Pancreas (tissue), 10 donors: ENCODE measurements at regions not wholly inside any gene's neighbourhood (a gene's known extent, or its start where the extent isn't known, plus 50 kb on each side); places are given as distances from the start of the nearest gene placed in this dataset.

ENCODE experiments used
- ATAC-seq, 4 donors: fragments of 200-7000 bp; cut with Tn5 transposase; one replicate each; pipeline versions ENCODE4 v1.8.0 to v1.9.1; 2020; ENCODE audit warnings: mild to moderate bottlenecking in 4 of 4, moderate library complexity in 4 of 4
- DNase-seq, 6 donors: peaks; one replicate each; pipeline ENCODE4 v3.0.0-alpha.2; 2020
- FAIRE-seq: peaks from 2 replicates; lab custom pipeline; 2012; peaks lifted over from hg19 to GRCh38; lab: Jason Lieb, UNC
- H3K27ac ChIP-seq, 4 donors: fragments of 200-600 bp; sonication (generic); 1 replicate in 3 of 4; 2 replicates in 1 of 4; pipeline versions ENCODE4 v1.5.0 to v1.8.0; 2020
- H3K27me3 ChIP-seq, 4 donors: fragments of 200-600 bp; one replicate each; pipeline ENCODE4 v1.8.0; 2021
- H3K36me3 ChIP-seq, 3 donors: fragments of 200-600 bp; sonication (generic) in 1 of 3; one replicate each; pipeline versions ENCODE4 v1.5.0 to v1.8.0; 2020 to 2021
- H3K4me1 ChIP-seq, 3 donors: fragments of 200-600 bp; one replicate each; pipeline ENCODE4 v1.8.0; 2021
- H3K4me3 ChIP-seq, 4 donors: fragments of 200-600 bp; sonication (generic) in 2 of 4; one replicate each; pipeline versions ENCODE4 v1.5.0 to v1.8.0; 2020 to 2021
- H3K9me3 ChIP-seq, 4 donors: fragments of 200-600 bp; one replicate each; pipeline ENCODE4 v1.8.0; 2021
- WGBS, 2 donors: extraction: QIAGEN DNeasy Blood & Tissue Kit; methylation state at CpG; one replicate each; pipeline ENCODE4 v1.1.7; 2013; 5-methylcytosine and 5-hydroxymethylcytosine counted together
- intact Hi-C, 3 donors: fragments of 100-400 bp; cut with DNase I; formaldehyde crosslinking; loops; one replicate each; pipeline versions ENCODE4 v1.11.1 to v1.14.2; 2022
- TF ChIP-seq, protein P1 (sequence below), 4 donors: fragments of 200-600 bp; sonication (generic) in 3 of 4; IDR thresholded peaks; one replicate each; pipeline versions ENCODE4 v1.5.0 to v1.8.0; 2021; ENCODE audit warnings: antibody characterized with exemption in 4 of 4
- donor health status: healthy with polysubstance abuse.
- donor health status: DM: no; HTN: no; CAD: no; lungs with moderate emphysema.
- donor health status: DM: no; HTN: no; CAD: no.
- donor health status: control.
- donor health status: control.
- donor health status: Bipolar disorder and iron deficiency.
- donor health status: DM: yes; HTN: yes; CAD: no.
- donor health status: DM: no; HTN: no; CAD: no.
- donor health status: DM: no; HTN: no; CAD: no.
- donor health status: DM: yes; HTN: yes; CAD: no.

DNA sequence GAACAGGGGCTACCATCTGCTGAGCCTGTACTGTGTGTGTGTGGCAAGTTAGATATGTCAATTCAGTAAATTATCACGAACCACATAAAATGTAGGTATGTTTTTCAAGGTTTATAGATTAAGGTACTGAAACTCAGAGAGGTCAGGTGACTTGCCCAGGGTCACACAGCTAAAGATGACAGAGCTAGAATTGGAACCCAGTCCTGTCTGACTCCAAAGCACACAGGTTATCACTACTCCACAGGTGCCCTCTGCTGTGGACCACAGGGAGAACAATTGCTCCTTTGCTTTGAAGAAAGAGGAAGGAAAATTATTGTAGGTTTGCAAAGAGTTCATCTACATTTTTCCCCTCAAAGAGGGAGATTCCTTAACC lies 229.7 kb upstream of the AGAP1 start:
- ATAC-seq (peak in 2 of 4 donors; percentile 17 to 45), DNase-seq (no peak), FAIRE-seq (no peak)
- TF ChIP-seq, protein P1, sequence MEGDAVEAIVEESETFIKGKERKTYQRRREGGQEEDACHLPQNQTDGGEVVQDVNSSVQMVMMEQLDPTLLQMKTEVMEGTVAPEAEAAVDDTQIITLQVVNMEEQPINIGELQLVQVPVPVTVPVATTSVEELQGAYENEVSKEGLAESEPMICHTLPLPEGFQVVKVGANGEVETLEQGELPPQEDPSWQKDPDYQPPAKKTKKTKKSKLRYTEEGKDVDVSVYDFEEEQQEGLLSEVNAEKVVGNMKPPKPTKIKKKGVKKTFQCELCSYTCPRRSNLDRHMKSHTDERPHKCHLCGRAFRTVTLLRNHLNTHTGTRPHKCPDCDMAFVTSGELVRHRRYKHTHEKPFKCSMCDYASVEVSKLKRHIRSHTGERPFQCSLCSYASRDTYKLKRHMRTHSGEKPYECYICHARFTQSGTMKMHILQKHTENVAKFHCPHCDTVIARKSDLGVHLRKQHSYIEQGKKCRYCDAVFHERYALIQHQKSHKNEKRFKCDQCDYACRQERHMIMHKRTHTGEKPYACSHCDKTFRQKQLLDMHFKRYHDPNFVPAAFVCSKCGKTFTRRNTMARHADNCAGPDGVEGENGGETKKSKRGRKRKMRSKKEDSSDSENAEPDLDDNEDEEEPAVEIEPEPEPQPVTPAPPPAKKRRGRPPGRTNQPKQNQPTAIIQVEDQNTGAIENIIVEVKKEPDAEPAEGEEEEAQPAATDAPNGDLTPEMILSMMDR (IDR thresholded peaks at IDR 0.05), result no peak
- Histone ChIP-seq H3K4me3 (no peak overlapping the region), H3K36me3 (no peaks in the 10 kb centered on the region), H3K4me1 (no peaks in the 10 kb centered on the region), H3K9me3 (no peaks in the 10 kb centered on the region), H3K27me3 (no peaks in the 10 kb centered on the region), H3K27ac (peak overlapping the region in 1 of 4 donors; percentile 58)
- WGBS, 2 donors, result 21 to 36% methylated on average over 1 of the region's 1 CpG
- intact Hi-C loops, result no loop called here

DNA sequence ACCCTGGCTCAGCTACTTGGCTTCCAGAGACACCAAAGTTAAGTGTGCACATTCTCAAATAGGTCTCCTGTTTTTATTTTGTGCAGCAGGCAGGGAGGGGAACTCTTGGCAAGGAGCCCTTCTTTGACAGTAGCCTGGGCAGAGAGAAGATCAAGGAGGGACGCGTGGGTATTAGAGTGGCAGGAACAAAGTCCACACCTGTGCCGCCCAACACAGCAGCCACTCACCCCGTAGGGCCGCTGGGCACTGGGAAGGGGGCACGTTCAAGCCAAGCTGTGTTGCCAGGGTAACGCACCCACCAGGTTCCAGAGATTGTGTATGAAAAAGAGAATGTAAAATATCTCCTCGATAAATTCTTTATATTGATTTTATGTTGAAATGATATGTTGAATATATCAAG lies 229.3 kb upstream of the AGAP1 start:
- DNase-seq, result no peak
- no peak overlapping the region for H3K27ac ChIP-seq
- peak in 3 of 4 donors; percentile 12 to 35 (median 29) for ATAC-seq
- no peaks in the 10 kb centered on the region for H3K36me3 ChIP-seq
- H3K9me3 ChIP-seq, result no peaks in the 10 kb centered on the region
- WGBS, 2 donors, result 28 to 33% methylated on average over 8 of the region's 8 CpGs
- no peaks in the 10 kb centered on the region for H3K27me3 ChIP-seq
- intact Hi-C loops, result no loop called here
- H3K4me1 ChIP-seq, result no peaks in the 10 kb centered on the region
- TF ChIP-seq, protein P1 (IDR thresholded peaks at IDR 0.05), result no peak
- H3K4me3 ChIP-seq, result no peak overlapping the region
- FAIRE-seq, result no peak

DNA sequence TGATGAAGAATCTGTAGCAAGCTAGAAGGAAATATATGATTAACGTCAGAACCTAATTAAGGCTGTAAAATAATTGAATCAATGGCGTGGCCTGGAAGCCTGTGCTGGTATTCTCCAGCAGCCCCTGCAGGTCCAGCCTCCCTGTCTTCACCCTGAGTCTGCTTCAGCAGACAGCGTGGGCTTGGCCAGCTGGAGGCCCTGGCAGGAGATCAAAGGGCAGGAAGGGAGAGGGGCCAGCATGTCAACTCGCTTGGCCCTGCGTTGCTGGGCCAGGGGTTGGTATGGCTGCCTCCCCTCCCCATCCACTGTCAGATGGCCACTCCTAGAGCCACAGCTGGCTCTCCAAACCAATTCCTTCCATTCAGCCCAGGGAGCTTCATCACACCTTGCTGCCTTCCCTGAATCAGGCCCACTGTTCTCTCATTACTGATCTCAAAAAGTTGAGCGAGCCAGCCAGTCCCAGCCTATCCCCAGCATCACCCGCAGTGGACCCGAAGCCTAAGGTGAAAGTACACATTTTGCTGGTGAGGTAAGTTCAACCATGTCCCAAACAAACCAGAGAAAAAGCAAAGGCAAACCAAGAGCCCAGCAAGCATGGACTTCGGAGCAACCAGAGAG lies 228.4 kb upstream of the AGAP1 start:
- intact Hi-C loops, result no loop called here
- no peak overlapping the region for H3K4me3 ChIP-seq
- FAIRE-seq (no peak), ATAC-seq (no peak), DNase-seq (no peak)
- TF ChIP-seq, protein P1 (IDR thresholded peaks at IDR 0.05), result no peak
- H3K27ac ChIP-seq, result no peak overlapping the region
- H3K4me1 ChIP-seq, result no peaks in the 10 kb centered on the region
- H3K9me3 ChIP-seq, result no peaks in the 10 kb centered on the region
- WGBS, 2 donors, result 77% methylated on average over 9 of the region's 9 CpGs
- no peaks in the 10 kb centered on the region for H3K36me3 ChIP-seq
- H3K27me3 ChIP-seq, result no peaks in the 10 kb centered on the region

DNA sequence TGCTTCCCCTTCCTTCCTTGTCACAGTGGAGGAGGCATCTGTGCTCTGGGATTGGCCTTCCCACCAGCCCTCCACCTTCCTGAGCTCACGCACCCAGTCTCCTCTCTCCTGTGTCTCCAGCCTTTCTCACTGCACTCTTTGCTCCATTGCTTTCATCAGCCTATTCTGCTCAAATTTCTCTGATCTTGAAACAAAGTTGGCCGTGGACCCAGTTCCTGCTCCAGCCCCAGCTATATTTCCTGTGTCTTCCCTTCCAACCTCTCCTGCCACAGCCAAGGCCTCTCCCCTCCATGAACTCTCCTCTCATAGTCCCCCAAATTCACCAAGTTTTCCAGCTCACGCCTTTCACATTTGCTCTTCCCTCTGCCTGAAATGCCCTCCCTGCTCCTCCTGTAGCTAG lies 226.6 kb upstream of the AGAP1 start:
- no peak overlapping the region for H3K4me3 ChIP-seq
- no peaks in the 10 kb centered on the region for H3K4me1 ChIP-seq
- intact Hi-C loops, result no loop called here
- ATAC-seq, result no peak
- no peaks in the 10 kb centered on the region for H3K36me3 ChIP-seq
- TF ChIP-seq, protein P1 (IDR thresholded peaks at IDR 0.05), result no peak
- no peak for DNase-seq
- no peak overlapping the region for H3K27ac ChIP-seq
- 78 to 87% methylated on average over 3 of the region's 3 CpGs for WGBS, 2 donors
- no peaks in the 10 kb centered on the region for H3K9me3 ChIP-seq
- H3K27me3 ChIP-seq, result no peaks in the 10 kb centered on the region
- no peak for FAIRE-seq

DNA sequence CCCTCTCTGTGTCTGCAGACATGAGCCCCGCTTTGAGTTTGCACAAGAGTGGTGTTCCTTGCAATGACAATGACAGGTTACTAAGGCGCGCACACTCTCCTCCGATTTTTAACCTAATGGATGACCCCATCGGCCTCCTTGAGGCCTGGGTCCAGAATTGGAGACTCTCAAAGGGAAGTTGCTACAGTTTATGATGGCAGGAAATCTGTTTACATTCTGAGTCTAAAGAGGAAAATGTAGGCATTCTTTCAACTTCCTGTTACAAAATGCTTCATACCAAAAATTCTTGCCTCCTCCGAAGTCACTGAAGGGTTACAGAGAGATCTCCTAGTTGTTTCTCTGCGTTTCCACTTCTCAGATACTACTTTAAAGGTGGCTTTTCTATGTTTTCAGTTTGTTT lies 225.3 kb upstream of the AGAP1 start:
- Histone ChIP-seq H3K4me1 (no peaks in the 10 kb centered on the region), H3K27ac (no peak overlapping the region), H3K9me3 (no peaks in the 10 kb centered on the region), H3K4me3 (no peak overlapping the region), H3K27me3 (no peaks in the 10 kb centered on the region), H3K36me3 (no peaks in the 10 kb centered on the region)
- ATAC-seq (no peak), FAIRE-seq (no peak), DNase-seq (no peak)
- WGBS, 2 donors, result 58 to 66% methylated on average over 7 of the region's 7 CpGs
- intact Hi-C loops, result no loop called here
- TF ChIP-seq, protein P1 (IDR thresholded peaks at IDR 0.05), result no peak
